DND-41 (cell line): ENCODE measurements at regions not wholly inside any gene's neighbourhood (a gene's known extent, or its start where the extent isn't known, plus 50 kb on each side); places are given as distances from the start of the nearest gene placed in this dataset.

ENCODE experiments used
- CTCF ChIP-seq: IDR thresholded peaks from 2 replicates; pipeline ENCODE4 v1.5.1; 2012; ENCODE audit warnings: borderline replicate concordance, low read length, moderate library complexity, mild to moderate bottlenecking; ENCODE audit not compliant: poor library complexity, severe bottlenecking; ENCODE audit errors: extremely low read depth
- EZH2 ChIP-seq: IDR thresholded peaks from 3 replicates; pipeline ENCODE4 v1.6.1; 2012; ENCODE audit warnings: borderline replicate concordance, low read depth, mild to moderate bottlenecking, moderate library complexity, low read length, inconsistent platforms; ENCODE audit not compliant: severe bottlenecking

GRCh38 chr14:98470663-98471062, 801.3 kb downstream of the BCL11B start:
- TF ChIP-seq CTCF (no peak), EZH2 (no peak)
